Loucy (cell line): ENCODE measurements at regions not wholly inside any gene's neighbourhood (a gene's known extent, or its start where the extent isn't known, plus 50 kb on each side); places are given as distances from the start of the nearest gene placed in this dataset.

Experiments used
- H2AFZ ChIP-seq: fragments of 200-600 bp; sonication (generic); 2 replicates; pipeline ENCODE4 v1.6.0; 2016; ENCODE audit warnings: antibody characterized with exemption, mild to moderate bottlenecking, low read length, moderate library complexity
- H3F3A ChIP-seq: fragments of 200-600 bp; 2 replicates; pipeline ENCODE4 v1.6.0; 2016; ENCODE audit warnings: antibody characterized with exemption, low read depth, mild to moderate bottlenecking
- H3K27me3 ChIP-seq: fragments of 200-600 bp; sonication (generic); 2 replicates; pipeline ENCODE4 v1.6.1; 2014; ENCODE audit warnings: low read length, mild to moderate bottlenecking; ENCODE audit not compliant: insufficient read depth, poor library complexity, severe bottlenecking
- H3K36me3 ChIP-seq: fragments of 200-600 bp; sonication (generic); 2 replicates; pipeline ENCODE4 v1.6.1; 2016; ENCODE audit warnings: low read length; ENCODE audit not compliant: insufficient read depth
- H3K4me1 ChIP-seq: fragments of 200-600 bp; sonication (generic); 2 replicates; pipeline ENCODE4 v1.5.1; 2014; ENCODE audit warnings: low read length, mild to moderate bottlenecking; ENCODE audit not compliant: insufficient read depth, poor library complexity, severe bottlenecking
- H3K4me2 ChIP-seq: fragments of 200-600 bp; sonication (generic); 2 replicates; pipeline ENCODE4 v1.6.0; 2014; ENCODE audit warnings: antibody characterized with exemption, low read length, low read depth, mild to moderate bottlenecking; ENCODE audit not compliant: poor library complexity, severe bottlenecking
- H3K4me3 ChIP-seq: fragments of 200-600 bp; sonication (generic); 2 replicates; pipeline ENCODE4 v1.5.1; 2014; ENCODE audit warnings: low read length, mild to moderate bottlenecking, mixed read lengths; ENCODE audit not compliant: poor library complexity, severe bottlenecking
- H3K79me2 ChIP-seq: fragments of 200-600 bp; sonication (generic); 2 replicates; pipeline ENCODE4 v1.6.1; 2014; ENCODE audit warnings: low read length; ENCODE audit not compliant: insufficient read depth
- H3K9ac ChIP-seq: fragments of 200-600 bp; sonication (generic); 2 replicates; pipeline ENCODE4 v1.6.0; 2014; ENCODE audit warnings: mild to moderate bottlenecking, low read depth, low read length, moderate library complexity; ENCODE audit not compliant: poor library complexity, severe bottlenecking
- H3K9me2 ChIP-seq: fragments of 200-600 bp; sonication (generic); replicated peaks from 2 replicates; pipeline ENCODE4 v1.6.1; 2016; ENCODE audit warnings: low read depth, low read length, mixed read lengths
- H3K9me3 ChIP-seq: fragments of 200-600 bp; sonication (generic); 2 replicates; pipeline ENCODE4 v1.6.1; 2014; ENCODE audit warnings: mild to moderate bottlenecking, antibody characterized with exemption, low read length, low read depth; ENCODE audit not compliant: insufficient read depth
- H4K20me1 ChIP-seq: fragments of 200-600 bp; sonication (generic); 2 replicates; pipeline ENCODE4 v1.6.0; 2014; ENCODE audit warnings: antibody characterized with exemption, low read length, mild to moderate bottlenecking; ENCODE audit not compliant: insufficient read depth, poor library complexity, severe bottlenecking
- CTCF ChIP-seq: fragments of 200-600 bp; sonication (generic); conservative IDR thresholded peaks from 2 replicates; pipeline ENCODE4 v1.5.1; 2014; ENCODE audit warnings: mild to moderate bottlenecking, antibody characterized with exemption, low read length
- EZH2phosphoT487 ChIP-seq: fragments of 200-600 bp; IDR thresholded peaks from 2 replicates; pipeline ENCODE4 v1.6.1; 2018; ENCODE audit warnings: antibody characterized with exemption, mild to moderate bottlenecking, moderate library complexity, borderline replicate concordance

- Histone ChIP-seq H3K4me1 (no peaks in the 10 kb centered on the region), H3K27me3 (no peaks in the 10 kb centered on the region), H4K20me1 (no peaks in the 10 kb centered on the region), H3K4me2 (no peak overlapping the region), H3K9me3 (no peaks in the 10 kb centered on the region), H3K79me2 (no peaks in the 10 kb centered on the region), H3K4me3 (no peak overlapping the region), H3K9ac (no peak overlapping the region), H3K9me2 (no peaks in the 10 kb centered on the region), H3K36me3 (no peaks in the 10 kb centered on the region), H3F3A (no peaks in the 10 kb centered on the region), H2AFZ (no peak overlapping the region)
- TF ChIP-seq EZH2phosphoT487 (no peak), CTCF (no peak)
Observed at GRCh38 chr18:45286431-45286830, 328.8 kb upstream of the SLC14A2 start.

- H3K36me3 ChIP-seq: no peaks in the 10 kb centered on the region
- H3K79me2 ChIP-seq: no peaks in the 10 kb centered on the region
- H3K9me2 ChIP-seq: no peaks in the 10 kb centered on the region
- no peaks in the 10 kb centered on the region for H3F3A ChIP-seq
- no peak for TF ChIP-seq EZH2phosphoT487
- no peak for TF ChIP-seq CTCF
- no peaks in the 10 kb centered on the region for H4K20me1 ChIP-seq
- no peak overlapping the region for H3K4me3 ChIP-seq
- no peak overlapping the region for H3K4me2 ChIP-seq
- H3K9me3 ChIP-seq: no peaks in the 10 kb centered on the region
- no peaks in the 10 kb centered on the region for H3K27me3 ChIP-seq
- H2AFZ ChIP-seq: no peak overlapping the region
- H3K9ac ChIP-seq: no peak overlapping the region
- no peaks in the 10 kb centered on the region for H3K4me1 ChIP-seq
Observed at GRCh38 chr18:45287531-45287930, 327.7 kb upstream of the SLC14A2 start.

GRCh38 chr18:45290364-45290763 lies 324.9 kb upstream of the SLC14A2 start:
- H3K4me1 ChIP-seq: no peaks in the 10 kb centered on the region
- H3K4me3 ChIP-seq: no peak overlapping the region
- no peak overlapping the region for H3K4me2 ChIP-seq
- no peaks in the 10 kb centered on the region for H3F3A ChIP-seq
- no peaks in the 10 kb centered on the region for H3K9me2 ChIP-seq
- no peak overlapping the region for H3K9ac ChIP-seq
- H3K9me3 ChIP-seq: no peaks in the 10 kb centered on the region
- no peak for TF ChIP-seq CTCF
- TF ChIP-seq EZH2phosphoT487: no peak
- H3K79me2 ChIP-seq: no peaks in the 10 kb centered on the region
- no peak overlapping the region for H2AFZ ChIP-seq
- no peaks in the 10 kb centered on the region for H4K20me1 ChIP-seq
- H3K36me3 ChIP-seq: no peaks in the 10 kb centered on the region
- H3K27me3 ChIP-seq: no peaks in the 10 kb centered on the region
